Occipital lobe (tissue), 1 donor: ENCODE measurements at regions not wholly inside any gene's neighbourhood (a gene's known extent, or its start where the extent isn't known, plus 50 kb on each side); places are given as distances from the start of the nearest gene placed in this dataset.

ENCODE experiments used
- DNase-seq: peaks from one replicate; lab custom pipeline; 2025; lab: John Stamatoyannopoulos, UW

DNA sequence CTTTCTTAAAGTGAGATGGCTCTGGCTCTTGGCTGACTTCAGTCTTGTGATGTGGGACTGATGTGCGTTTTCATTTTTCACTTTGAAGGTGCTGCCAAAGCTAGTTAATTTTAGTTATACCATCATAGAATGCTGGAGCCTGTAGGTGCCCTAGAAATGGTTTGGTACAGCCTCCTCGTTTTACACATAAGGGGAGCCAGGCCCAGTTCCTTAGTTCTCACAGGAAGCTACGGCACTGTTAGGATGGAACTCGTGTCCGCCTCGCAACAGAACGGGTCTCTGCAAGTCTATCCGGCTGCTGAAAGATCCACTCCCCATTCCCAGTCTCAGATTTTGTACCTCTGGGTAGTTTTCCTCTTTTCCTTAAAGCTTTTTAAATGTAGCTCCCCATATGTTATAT is 173.2 kb upstream of the PRPS1L1 start:
- peak; percentile 20 for DNase-seq

DNA sequence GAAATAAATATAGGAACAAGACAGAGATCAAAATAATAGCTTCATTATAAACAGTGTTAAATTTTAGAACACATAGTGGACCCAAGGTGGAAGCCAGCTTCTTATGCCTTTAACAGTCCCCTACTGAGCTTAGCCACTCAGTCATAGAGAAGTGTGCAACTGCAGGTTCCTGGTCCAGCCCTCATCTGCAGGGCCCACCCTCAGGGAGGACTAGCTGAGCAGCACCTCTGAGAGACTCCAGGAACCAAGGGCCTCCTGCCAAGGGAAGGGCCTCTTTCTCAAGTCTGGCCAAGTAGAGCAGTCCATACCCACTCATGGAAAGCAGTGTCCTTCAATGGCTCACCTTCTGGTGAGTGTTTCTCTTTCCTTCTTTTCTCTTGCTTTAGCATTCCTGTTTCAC is 173.7 kb upstream of the PRPS1L1 start:
- DNase-seq, result no peak

DNA sequence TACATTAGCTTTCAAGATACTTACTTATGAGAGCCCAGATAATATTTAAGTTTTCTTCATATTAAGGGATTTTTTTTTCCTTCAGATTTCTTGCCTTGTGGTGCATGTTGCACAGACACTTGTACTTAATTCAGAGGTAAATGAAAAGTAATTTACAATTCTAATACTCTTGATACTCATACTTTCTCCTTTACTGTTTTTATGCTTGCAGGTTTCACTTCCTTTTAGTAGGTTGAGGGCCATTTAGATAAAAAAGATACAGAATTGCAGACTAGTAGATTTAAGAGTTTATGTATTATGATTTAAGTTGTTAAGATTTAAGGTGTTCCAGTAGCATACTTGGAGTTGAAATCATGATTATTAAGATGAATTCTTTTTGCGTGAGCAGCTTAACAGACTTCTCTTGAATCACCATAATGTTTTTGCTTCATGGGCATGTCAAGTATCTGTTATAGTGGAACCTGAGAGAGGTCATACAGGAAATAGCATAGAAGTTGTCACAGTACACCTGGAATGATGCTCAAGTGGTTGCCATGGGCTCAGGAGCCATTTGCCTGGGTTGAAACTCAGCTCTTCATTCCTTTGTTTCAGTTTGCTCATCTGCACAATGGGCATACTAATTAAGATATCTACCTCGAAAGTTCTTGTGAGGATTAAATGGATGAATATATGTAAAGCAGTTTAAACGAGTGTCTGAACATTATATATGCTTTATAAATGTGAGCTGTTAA is 174.8 kb upstream of the PRPS1L1 start:
- DNase-seq, result no peak

DNA sequence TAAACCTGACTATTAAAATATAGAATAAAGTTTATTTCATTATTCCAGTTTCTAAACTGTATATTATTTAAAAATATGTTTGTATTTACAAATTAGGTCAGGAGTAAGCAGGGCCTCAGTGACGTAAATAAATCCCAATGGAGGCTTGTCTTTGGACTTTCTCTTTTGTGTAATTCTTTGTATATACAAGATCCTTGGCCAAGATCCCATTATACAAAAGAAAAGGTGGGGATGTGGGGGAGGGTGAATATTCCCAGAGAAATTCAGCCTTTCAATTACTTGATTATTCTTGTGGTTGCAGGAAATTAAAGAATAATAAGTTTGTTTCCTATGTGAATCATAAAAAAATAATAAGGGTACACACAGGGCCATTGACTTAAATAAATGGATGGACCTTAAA is 178.7 kb upstream of the PRPS1L1 start:
- DNase-seq, result no peak

DNA sequence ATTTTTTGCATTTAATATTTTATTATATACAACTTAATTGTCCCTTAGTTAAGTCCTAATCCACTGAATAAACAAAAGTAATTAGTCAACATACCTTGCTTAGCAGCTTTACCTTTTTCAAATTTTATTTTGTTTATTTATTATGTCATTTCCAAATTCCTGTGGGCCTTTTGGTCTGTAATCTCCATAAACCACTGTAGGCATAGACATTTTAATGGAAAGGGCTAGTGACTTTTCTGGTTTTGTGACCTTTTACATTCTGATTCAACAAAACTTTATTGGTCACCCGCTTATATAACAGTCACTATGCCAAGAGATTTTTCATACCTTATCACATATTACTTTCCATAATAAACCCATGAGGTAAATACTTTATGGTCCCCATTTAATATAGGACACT is 181.3 kb upstream of the PRPS1L1 start:
- DNase-seq, result no peak

DNA sequence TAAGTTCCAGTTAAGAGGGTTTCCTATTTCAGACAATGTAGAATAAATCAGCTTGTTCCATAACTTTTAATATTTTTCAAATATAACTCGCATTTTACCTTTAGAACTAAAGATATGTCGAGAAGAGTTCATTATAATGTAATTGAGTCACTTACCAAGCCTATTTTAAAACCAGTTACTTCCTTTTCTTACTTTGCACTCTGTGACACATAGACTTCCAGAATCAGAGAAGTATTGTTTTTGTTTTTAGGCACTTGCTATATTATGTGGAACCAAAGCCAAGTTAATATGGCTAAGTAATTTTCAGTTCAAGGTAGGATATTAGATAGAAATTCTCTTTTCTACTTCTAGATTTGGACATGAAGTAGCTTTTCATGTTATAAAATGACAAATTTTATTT is 182.7 kb upstream of the PRPS1L1 start:
- DNase-seq, result no peak

DNA sequence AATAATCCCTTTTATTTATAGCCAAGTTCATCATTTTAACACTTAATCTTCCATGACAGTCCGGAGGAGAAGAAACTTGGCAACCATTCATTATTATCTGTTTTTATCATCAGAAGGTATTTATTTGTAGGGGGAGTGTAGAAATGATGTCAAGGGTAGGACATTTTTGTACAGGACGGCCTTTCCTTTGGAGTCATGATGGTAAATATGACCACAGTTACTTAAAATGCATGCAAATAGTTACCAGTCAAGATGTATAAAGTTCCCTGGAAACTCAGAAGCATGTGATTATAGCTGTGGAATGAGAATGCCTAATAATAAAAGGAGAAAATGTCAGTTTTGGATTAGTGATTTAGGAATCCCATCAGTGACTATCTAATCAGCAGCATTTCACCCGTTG is 183.1 kb upstream of the PRPS1L1 start:
- DNase-seq, result no peak

DNA sequence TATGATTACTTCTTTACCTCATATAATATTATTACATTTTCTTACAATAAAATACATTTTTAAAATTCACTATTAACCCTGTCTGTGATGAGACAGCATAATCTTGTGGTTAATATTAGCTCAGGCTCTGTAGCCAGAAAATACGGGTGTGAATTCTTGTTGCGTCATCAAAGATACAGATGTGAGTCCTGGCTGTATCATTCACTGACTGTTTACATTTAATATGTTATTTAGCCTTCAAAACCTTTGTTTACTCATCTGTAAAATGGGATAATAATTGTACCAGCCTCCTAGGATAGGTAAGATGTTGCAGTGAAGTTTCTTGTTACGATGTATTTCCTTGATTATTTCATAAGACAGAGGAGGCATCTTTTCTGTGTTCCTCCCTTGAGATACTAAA is 184.7 kb upstream of the PRPS1L1 start:
- no peak for DNase-seq

DNA sequence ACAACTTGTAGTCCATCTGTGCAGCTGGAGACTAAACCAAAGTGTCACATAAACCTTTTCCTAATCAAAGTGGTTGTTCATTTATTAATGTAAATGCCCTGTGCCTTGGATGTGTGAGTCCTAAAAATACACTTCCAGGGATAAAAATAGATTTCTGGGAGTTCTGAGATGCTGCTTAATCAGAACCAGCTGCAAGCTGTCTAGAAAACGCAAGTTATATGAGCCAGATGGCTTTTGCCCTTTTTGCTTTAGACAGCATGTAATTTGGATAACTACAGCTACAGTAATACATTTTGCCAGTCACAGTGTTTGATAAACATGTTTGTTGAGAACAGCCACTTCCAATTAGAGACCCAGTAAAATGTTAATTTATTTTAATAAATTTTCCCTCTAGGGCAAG is 185.1 kb upstream of the PRPS1L1 start:
- DNase-seq, result no peak

DNA sequence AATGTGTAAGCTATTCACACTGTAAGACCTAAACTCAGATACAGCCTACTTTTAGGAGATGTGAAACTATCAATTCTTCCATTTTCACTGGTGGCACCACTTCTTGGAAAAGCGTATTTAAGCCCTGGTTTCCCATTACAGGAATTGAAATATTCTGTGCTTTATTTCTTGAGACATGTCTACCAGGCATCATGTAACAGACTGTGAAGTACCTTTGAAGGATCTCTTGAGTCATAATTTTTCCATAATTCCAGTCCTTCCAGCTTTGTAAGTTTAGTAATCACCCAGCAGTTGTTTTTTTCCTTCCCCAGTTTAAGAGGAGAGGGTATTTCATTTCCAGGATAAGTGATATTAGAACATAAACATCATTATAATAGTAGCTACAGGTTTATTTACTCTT is 186.0 kb upstream of the PRPS1L1 start:
- DNase-seq, result no peak

DNA sequence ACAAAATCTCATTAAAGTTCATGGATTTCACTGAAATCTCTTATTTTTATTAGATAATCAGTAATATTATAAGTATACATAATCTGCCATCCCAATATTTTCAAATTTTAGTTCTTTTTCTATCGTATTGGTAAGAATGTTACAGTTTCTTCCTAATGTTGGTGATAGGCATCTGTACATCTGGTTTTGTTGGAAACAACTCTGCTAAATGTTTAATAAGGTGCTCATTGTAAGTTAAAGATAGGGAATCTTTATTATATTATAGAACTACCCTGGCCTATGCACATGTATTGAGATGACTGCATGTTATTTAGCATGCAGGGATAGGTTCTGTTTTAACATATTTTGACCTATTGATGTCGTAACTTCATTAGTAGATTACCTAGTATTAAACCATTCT is 188.6 kb upstream of the PRPS1L1 start:
- DNase-seq, result no peak

DNA sequence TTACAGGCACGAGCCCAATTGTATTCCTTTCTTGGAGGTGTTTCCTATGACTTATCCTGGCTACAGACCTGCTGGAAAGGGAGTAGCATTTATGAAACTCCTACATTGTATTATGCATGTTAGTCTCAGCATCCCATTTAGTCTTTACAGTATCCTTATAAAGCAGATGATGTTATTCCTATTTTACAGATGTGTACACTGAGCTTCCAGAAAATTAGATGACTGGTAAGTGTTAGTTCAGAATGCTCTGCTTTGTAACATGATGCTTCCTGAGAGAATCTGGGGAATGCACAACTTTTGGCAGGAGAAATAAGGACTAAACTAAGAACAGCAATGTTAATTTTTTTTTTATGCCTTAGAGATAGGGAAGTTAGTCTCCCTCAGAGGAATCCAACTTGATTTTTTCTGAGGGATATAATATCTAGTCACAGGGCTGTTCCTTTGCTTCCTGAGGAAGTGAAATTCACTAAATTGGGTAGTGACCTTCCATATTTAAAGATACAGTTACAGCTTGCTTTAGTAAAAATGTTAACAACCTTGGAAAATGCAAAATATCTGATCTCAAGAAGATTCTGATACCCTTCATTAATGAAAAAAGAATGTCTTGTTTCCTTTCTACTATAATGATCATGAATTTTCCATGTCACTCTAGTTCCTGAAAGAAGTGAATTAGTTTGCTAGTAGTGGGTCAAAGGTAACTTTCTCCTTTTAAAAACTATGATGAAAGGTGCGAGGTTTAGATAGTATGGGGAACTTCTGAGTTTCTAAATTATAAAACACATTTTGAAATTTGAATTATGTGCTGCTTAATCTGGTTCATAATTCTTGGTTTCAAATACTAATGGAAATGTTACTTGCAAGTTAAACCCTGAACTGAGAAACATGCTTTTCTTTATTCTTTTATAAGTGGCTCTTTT is 194.0 kb upstream of the PRPS1L1 start:
- no peak for DNase-seq

DNA sequence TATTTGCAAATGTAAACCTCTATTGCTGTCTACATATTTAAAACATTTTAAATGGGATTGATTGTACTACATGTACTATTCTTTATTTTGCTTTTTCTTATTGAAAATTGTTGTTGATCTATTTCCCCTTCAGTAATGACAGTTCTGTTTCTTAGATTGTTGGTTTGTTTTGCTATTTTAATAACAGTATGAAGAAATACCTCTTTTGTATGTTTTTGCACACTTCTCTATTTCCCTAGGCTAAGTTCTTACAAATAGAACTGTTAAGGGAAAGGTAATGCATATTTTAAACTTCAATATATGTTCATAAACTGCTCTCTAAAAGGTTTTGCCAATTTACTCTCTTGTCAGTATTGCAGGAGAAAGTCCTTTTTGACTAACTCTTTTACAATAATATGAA is 195.0 kb upstream of the PRPS1L1 start:
- DNase-seq, result no peak

DNA sequence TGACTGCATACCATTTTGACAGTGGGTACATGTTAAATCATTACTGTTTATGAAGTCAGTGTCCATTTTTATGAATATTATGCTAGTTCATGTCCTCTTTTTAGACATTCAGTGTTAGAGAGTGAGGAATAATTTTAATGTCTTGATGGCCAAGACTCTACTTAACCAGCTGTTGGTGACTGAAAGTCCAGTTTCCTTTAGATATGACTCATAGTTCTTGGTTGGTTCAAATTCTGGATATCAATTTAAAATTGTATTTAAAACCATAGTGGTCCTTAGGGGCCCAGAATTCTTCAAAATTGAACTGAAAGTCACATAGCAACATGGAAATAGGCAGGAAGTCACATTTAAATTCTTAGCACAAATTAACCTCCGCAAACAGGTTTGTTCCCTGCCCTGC is 196.5 kb upstream of the PRPS1L1 start:
- DNase-seq, result no peak

DNA sequence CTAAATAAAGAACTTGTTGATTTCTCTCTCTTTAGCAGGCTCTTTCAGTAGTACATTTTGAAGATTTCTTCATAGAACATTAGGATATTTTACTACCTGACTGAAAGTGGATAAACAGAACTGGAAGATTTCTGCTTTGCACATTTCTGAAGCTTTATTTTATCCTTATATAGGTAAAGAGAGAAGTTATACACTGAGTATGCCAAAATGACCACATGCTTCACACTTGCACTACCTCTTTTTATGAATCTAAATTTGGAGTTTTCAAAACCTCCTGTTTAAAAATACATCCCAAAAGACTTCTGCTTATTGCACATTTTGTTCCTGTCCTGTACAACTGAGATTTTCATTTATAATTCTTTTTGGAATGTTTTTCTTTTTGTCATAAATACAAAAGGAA is 197.4 kb upstream of the PRPS1L1 start:
- DNase-seq, result no peak

DNA sequence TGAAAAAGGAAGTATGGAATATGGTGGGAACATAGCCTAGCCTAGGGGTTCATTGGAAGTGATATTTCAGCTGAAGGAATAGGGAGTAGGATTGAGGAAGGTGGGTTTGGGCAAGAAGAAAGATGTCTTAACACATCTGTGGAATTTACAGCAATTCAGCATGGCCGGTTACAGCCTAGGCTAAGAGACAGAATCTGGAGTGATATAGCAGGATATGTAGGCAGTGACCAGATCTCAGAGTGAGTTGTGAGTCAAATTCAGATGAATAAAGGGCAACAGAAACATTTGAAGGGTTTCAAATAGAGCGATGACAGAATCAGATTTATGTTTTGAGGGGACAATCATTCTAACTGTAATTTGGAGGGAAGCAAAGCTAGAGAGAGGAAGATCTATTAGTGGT is 199.0 kb upstream of the PRPS1L1 start:
- no peak for DNase-seq

DNA sequence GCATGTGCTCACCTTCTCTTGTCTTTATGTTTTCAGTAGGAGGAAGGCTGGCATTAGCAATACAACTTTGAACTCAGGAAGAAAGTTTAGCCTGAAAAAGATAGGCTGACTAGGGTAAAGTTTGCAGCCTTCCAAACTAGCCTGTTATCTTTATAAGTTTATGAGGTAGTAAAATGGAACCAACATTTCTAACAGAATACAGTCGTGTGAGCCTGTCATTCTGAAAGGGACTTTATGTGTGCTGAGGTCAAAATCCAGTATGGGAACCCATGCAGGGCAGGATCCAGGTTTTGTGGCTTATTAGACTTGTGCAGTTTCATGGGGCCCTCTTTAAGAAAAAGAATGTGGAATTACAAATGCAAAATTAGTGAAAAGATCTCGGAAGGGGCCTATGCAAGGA is 201.0 kb upstream of the PRPS1L1 start:
- no peak for DNase-seq

DNA sequence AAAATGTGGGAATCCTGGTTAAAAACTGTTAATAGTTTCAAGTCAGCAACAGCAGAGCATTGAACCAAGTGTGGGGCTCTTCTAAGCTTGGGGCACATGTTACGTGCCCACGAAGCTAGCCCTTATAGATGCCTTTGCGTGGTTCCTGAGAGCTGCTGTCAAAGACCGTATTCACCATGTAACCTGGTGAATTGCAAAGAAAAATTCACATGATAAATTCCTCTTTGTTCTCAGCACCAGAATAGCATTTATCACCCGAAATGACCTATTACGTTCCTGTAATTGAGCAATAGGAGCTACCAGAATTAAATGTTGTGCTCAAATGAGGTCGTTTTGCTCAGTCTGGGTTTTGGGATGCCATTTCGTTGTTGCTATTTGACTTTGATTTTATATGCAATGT is 202.6 kb upstream of the PRPS1L1 start:
- no peak for DNase-seq

DNA sequence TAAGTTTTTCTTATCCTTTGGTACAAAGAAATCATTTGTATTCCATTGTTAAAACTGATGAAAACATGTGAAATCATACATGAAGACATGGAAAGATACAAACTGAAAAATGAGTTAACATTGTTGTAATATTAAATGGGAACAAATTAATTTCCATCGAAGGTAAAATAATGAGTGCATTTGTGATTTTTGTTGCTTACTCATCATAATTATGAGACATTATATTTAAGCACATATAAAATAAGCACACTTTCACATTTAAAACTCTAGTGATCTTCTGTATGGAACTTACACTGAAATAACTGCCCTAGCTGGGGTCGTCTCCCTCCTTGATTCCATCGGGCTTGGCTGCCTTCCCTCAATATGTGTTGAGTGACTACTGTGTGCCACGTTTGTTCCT is 204.2 kb upstream of the PRPS1L1 start:
- DNase-seq, result no peak

DNA sequence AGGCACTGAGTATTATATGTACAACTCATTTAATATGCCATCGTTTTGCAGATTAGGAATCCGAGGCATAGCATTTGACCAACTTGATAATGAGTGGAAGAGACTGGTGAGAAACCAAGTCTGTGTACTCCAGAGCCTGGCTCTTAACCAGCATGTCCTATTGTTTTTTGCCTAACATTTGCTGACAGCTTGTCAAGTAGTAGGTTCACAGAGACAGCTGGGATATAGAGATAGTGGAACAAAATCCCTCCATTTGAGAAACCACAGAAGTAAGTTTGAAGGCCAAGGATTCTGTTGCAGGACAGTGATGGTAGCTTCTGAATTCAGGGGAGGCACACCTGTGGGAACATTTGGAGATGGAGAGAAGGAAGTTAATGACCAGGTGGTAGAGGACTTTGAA is 206.9 kb upstream of the PRPS1L1 start:
- DNase-seq, result no peak

DNA sequence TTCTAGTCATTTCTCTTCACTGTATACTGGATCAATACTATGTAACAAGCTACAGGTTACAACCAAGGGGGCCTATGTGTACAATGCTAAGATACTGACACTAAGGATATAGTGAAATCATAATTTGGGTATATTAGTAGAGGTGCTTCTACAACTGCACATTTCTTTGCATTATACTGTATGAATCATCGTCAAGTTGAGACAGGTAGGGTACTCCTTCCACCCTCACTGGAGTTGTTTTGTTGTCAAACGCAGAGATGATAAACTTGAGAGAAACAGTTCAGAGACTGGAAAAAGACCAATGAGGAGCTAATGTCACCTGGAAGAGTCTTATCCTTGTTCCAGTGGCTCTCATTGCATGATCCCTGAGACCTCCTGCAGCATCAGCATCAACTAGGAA is 208.2 kb upstream of the PRPS1L1 start:
- DNase-seq, result no peak

DNA sequence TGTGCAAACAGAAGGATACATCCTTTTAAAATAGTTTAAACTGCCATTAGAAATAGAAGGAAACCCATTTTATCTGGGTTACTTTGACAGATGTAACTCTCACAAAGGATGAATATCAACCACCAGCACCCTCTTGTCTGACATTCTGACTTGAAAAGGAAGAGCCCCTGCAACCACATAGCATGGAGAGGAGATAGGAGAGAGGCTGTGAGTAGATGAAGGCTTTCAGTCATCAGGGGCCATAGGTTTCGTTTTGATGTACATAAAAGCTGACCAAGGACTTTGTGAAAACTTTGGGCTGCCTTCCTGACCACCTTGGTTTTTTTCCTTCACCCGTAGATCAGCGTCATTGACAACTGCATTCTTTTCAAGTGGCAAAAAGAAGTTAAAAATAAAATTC is 211.6 kb upstream of the PRPS1L1 start:
- no peak for DNase-seq
